ENCODE measurements at regions not wholly inside any gene's neighbourhood (a gene's known extent, or its start where the extent isn't known, plus 50 kb on each side); places are given as distances from the start of the nearest gene placed in this dataset.

DNA sequence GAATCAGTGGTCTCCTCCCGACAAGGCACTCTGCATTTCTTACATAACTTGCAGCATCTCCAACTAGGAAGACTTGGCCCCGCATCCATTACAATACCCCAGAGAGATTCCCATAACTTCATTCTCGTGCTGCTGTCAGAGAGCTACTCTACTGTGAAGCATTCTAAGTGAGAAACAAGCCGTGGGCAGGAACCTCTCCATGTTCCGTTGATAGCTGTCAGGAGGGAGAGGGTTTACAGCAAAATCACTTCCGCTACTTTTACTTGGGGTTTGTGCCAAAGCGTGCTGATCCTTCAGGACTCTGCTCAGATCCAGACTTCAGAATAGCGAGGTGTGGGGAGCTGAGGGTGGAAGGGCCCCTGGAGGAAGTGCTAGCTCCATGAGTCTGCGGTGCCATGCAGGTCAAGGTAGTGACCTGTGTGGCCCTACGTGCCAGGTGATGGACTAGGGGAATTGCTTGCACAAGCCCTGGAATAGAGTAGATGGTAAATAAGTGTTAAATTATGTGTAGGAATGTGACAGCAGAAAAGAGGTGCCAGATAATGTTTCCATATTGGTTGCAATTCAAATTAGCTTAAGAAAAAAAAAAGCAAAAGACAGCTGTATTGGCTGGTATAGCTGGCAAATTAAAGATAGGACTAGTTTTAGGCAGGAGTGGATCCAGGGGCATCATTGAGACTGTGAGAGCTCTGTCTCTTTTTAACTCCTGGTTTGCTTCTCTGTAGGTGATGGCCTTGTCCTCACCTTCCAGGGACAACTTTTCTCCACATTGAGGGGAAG lies 358.5 kb upstream of the ERCC4 start:
- no peaks in the 10 kb centered on the region for H3K27me3 ChIP-seq (ENCODE audit: control insufficient read depth in 1 of 2, insufficient read depth in 2 of 2, low read length in 2 of 2)
- no peak overlapping the region for H3K9ac ChIP-seq (ENCODE audit: low read length in 2 of 2)
- no peaks in the 10 kb centered on the region for H3K9me3 ChIP-seq (ENCODE audit: control insufficient read depth in 2 of 2, low read length in 2 of 2)
- H3K4me3 ChIP-seq (ENCODE audit: low read length in 2 of 2) = no peak overlapping the region
- H3K27ac ChIP-seq (ENCODE audit: low read length) = no peak overlapping the region
- no peaks in the 10 kb centered on the region for H3K36me3 ChIP-seq (ENCODE audit: control insufficient read depth in 2 of 2, insufficient read depth in 2 of 2, low read length in 2 of 2)
- H3K4me1 ChIP-seq (ENCODE audit: control insufficient read depth, insufficient read depth, low read length) = no peaks in the 10 kb centered on the region

GRCh38 chr16:13568803-13569202 lies 351.2 kb upstream of the ERCC4 start:
- no peaks in the 10 kb centered on the region for H3K27me3 ChIP-seq (ENCODE audit: control insufficient read depth in 1 of 2, insufficient read depth in 2 of 2, low read length in 2 of 2)
- H3K9ac ChIP-seq (ENCODE audit: low read length in 2 of 2) = no peak overlapping the region
- no peak overlapping the region for H3K27ac ChIP-seq (ENCODE audit: low read length)
- no peak overlapping the region for H3K4me3 ChIP-seq (ENCODE audit: low read length in 2 of 2)
- no peaks in the 10 kb centered on the region for H3K4me1 ChIP-seq (ENCODE audit: control insufficient read depth, insufficient read depth, low read length)
- no peaks in the 10 kb centered on the region for H3K9me3 ChIP-seq (ENCODE audit: control insufficient read depth in 2 of 2, low read length in 2 of 2)
- H3K36me3 ChIP-seq (ENCODE audit: control insufficient read depth in 2 of 2, insufficient read depth in 2 of 2, low read length in 2 of 2) = no peaks in the 10 kb centered on the region

GRCh38 chr16:13569986-13570385 lies 350.0 kb upstream of the ERCC4 start:
- no peak overlapping the region for H3K4me3 ChIP-seq (ENCODE audit: low read length in 2 of 2)
- no peaks in the 10 kb centered on the region for H3K27me3 ChIP-seq (ENCODE audit: control insufficient read depth in 1 of 2, insufficient read depth in 2 of 2, low read length in 2 of 2)
- no peaks in the 10 kb centered on the region for H3K4me1 ChIP-seq (ENCODE audit: control insufficient read depth, insufficient read depth, low read length)
- H3K36me3 ChIP-seq (ENCODE audit: control insufficient read depth in 2 of 2, insufficient read depth in 2 of 2, low read length in 2 of 2) = no peaks in the 10 kb centered on the region
- no peak overlapping the region for H3K9ac ChIP-seq (ENCODE audit: low read length in 2 of 2)
- H3K27ac ChIP-seq (ENCODE audit: low read length) = no peak overlapping the region
- no peaks in the 10 kb centered on the region for H3K9me3 ChIP-seq (ENCODE audit: control insufficient read depth in 2 of 2, low read length in 2 of 2)

DNA sequence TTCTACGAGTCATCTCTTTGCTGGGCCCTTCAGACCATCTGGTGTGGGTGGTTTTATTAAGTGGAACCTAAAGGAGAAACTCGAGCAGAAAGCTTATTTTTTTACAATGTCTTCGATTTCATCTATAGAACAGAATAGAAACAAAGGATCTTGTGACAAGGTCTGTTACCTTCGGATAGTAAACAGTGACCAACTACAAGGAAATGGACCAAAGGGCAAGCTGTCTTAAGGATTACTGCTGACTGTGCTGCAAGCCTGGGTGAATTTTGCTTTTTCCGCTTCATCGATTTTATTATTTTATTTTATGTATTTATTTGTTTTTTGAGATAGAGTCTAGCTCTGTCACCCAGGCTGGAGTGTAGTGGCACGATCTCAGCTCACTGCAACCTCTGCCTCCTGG lies 348.9 kb upstream of the ERCC4 start:
- H3K4me1 ChIP-seq (ENCODE audit: control insufficient read depth, insufficient read depth, low read length) = no peaks in the 10 kb centered on the region
- no peak overlapping the region for H3K4me3 ChIP-seq (ENCODE audit: low read length in 2 of 2)
- H3K27me3 ChIP-seq (ENCODE audit: control insufficient read depth in 1 of 2, insufficient read depth in 2 of 2, low read length in 2 of 2) = no peaks in the 10 kb centered on the region
- no peak overlapping the region for H3K9ac ChIP-seq (ENCODE audit: low read length in 2 of 2)
- no peaks in the 10 kb centered on the region for H3K9me3 ChIP-seq (ENCODE audit: control insufficient read depth in 2 of 2, low read length in 2 of 2)
- H3K27ac ChIP-seq (ENCODE audit: low read length) = no peak overlapping the region
- H3K36me3 ChIP-seq (ENCODE audit: control insufficient read depth in 2 of 2, insufficient read depth in 2 of 2, low read length in 2 of 2) = no peaks in the 10 kb centered on the region

GRCh38 chr16:13573903-13574302 lies 346.1 kb upstream of the ERCC4 start:
- Histone ChIP-seq H3K4me1 (ENCODE audit: control insufficient read depth, insufficient read depth, low read length) (no peaks in the 10 kb centered on the region), H3K36me3 (ENCODE audit: control insufficient read depth in 2 of 2, insufficient read depth in 2 of 2, low read length in 2 of 2) (no peaks in the 10 kb centered on the region), H3K9me3 (ENCODE audit: control insufficient read depth in 2 of 2, low read length in 2 of 2) (no peaks in the 10 kb centered on the region), H3K27ac (ENCODE audit: low read length) (no peak overlapping the region), H3K4me3 (ENCODE audit: low read length in 2 of 2) (no peak overlapping the region), H3K27me3 (ENCODE audit: control insufficient read depth in 1 of 2, insufficient read depth in 2 of 2, low read length in 2 of 2) (no peaks in the 10 kb centered on the region), H3K9ac (ENCODE audit: low read length in 2 of 2) (no peak overlapping the region)

GRCh38 chr16:13586051-13586450 lies 333.9 kb upstream of the ERCC4 start:
- Histone ChIP-seq H3K27ac (ENCODE audit: low read length) (no peak overlapping the region), H3K4me1 (ENCODE audit: control insufficient read depth, insufficient read depth, low read length) (no peaks in the 10 kb centered on the region), H3K9ac (ENCODE audit: low read length in 2 of 2) (no peak overlapping the region), H3K4me3 (ENCODE audit: low read length in 2 of 2) (no peak overlapping the region), H3K27me3 (ENCODE audit: control insufficient read depth in 1 of 2, insufficient read depth in 2 of 2, low read length in 2 of 2) (no peaks in the 10 kb centered on the region), H3K9me3 (ENCODE audit: control insufficient read depth in 2 of 2, low read length in 2 of 2) (no peaks in the 10 kb centered on the region), H3K36me3 (ENCODE audit: control insufficient read depth in 2 of 2, insufficient read depth in 2 of 2, low read length in 2 of 2) (no peaks in the 10 kb centered on the region)

DNA sequence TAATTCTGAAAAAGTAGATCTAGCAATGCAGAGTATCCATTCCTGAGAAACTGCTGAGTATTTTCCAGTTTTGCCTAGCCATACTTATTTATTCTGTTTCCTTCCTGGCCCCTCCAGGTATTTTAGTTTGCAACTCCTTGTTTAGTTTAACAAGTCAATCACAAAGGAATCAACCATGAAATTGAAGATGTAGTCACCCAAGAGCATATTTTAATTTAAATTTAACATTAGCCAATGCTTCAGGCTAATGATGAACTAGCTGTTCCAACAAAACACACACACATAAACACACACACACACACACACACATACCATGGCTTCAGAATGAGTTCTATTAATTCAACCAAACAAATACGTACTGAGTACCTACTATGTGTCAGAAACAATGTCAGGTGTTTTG lies 332.8 kb upstream of the ERCC4 start:
- Histone ChIP-seq H3K9me3 (ENCODE audit: control insufficient read depth in 2 of 2, low read length in 2 of 2) (no peaks in the 10 kb centered on the region), H3K27me3 (ENCODE audit: control insufficient read depth in 1 of 2, insufficient read depth in 2 of 2, low read length in 2 of 2) (no peaks in the 10 kb centered on the region), H3K9ac (ENCODE audit: low read length in 2 of 2) (no peak overlapping the region), H3K4me1 (ENCODE audit: control insufficient read depth, insufficient read depth, low read length) (no peaks in the 10 kb centered on the region), H3K4me3 (ENCODE audit: low read length in 2 of 2) (no peak overlapping the region), H3K36me3 (ENCODE audit: control insufficient read depth in 2 of 2, insufficient read depth in 2 of 2, low read length in 2 of 2) (no peaks in the 10 kb centered on the region), H3K27ac (ENCODE audit: low read length) (no peak overlapping the region)

DNA sequence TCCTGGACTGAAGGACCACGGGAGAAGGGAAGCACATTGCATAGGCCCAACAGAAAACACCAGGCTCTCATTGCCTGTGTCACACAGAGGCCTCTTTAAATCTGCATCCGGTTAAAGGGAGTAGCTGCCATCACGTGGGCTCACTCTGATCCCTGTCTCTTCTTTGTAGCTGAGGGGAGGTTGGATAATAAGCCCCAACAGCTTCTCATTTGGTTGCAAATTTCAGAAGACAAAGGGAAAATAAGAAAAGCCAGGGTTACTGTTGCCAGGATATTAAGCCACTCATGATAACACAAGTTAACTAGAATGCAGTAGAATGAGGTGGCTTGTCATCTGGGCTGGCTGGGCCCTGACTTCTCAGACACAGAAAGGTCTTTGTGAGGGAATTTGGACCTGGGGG lies 325.1 kb upstream of the ERCC4 start:
- H3K4me1 ChIP-seq (ENCODE audit: control insufficient read depth, insufficient read depth, low read length) = no peaks in the 10 kb centered on the region
- H3K9me3 ChIP-seq (ENCODE audit: control insufficient read depth in 2 of 2, low read length in 2 of 2) = no peaks in the 10 kb centered on the region
- no peak overlapping the region for H3K9ac ChIP-seq (ENCODE audit: low read length in 2 of 2)
- H3K27ac ChIP-seq (ENCODE audit: low read length) = no peak overlapping the region
- H3K36me3 ChIP-seq (ENCODE audit: control insufficient read depth in 2 of 2, insufficient read depth in 2 of 2, low read length in 2 of 2) = no peaks in the 10 kb centered on the region
- H3K4me3 ChIP-seq (ENCODE audit: low read length in 2 of 2) = no peak overlapping the region
- no peaks in the 10 kb centered on the region for H3K27me3 ChIP-seq (ENCODE audit: control insufficient read depth in 1 of 2, insufficient read depth in 2 of 2, low read length in 2 of 2)

GRCh38 chr16:13606804-13607203 lies 313.1 kb upstream of the ERCC4 start:
- Histone ChIP-seq H3K9me3 (ENCODE audit: control insufficient read depth in 2 of 2, low read length in 2 of 2) (peaks cover 0 to 4% of the 10 kb centered on the region in 2 donors), H3K4me3 (ENCODE audit: low read length in 2 of 2) (no peak overlapping the region), H3K27ac (ENCODE audit: low read length) (no peak overlapping the region), H3K36me3 (ENCODE audit: control insufficient read depth in 2 of 2, insufficient read depth in 2 of 2, low read length in 2 of 2) (no peaks in the 10 kb centered on the region), H3K4me1 (ENCODE audit: control insufficient read depth, insufficient read depth, low read length) (no peaks in the 10 kb centered on the region), H3K27me3 (ENCODE audit: control insufficient read depth in 1 of 2, insufficient read depth in 2 of 2, low read length in 2 of 2) (no peaks in the 10 kb centered on the region), H3K9ac (ENCODE audit: low read length in 2 of 2) (no peak overlapping the region)

DNA sequence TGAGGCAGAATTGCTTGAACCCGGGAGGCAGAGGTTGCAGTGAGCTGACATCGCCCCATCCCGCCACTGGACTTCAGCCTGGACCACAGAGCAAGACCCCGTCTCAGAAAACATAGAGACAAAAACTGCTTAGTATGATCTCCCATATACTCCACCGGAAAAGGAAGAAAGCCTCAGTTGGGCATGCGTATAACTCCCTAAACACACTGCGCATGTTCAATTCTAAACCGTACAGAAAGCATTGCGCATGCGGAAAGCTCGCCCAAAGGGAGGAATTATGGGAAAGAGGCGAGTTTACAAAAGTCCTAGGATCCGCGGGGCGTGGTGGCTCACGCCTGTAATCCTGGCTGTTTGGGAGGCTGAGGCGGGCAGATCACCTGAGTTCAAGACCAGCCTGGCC lies 312.7 kb upstream of the ERCC4 start:
- Histone ChIP-seq H3K36me3 (ENCODE audit: control insufficient read depth in 2 of 2, insufficient read depth in 2 of 2, low read length in 2 of 2) (no peaks in the 10 kb centered on the region), H3K9me3 (ENCODE audit: control insufficient read depth in 2 of 2, low read length in 2 of 2) (peaks cover 0 to 4% of the 10 kb centered on the region in 2 donors), H3K27me3 (ENCODE audit: control insufficient read depth in 1 of 2, insufficient read depth in 2 of 2, low read length in 2 of 2) (no peaks in the 10 kb centered on the region), H3K27ac (ENCODE audit: low read length) (no peak overlapping the region), H3K4me1 (ENCODE audit: control insufficient read depth, insufficient read depth, low read length) (no peaks in the 10 kb centered on the region), H3K9ac (ENCODE audit: low read length in 2 of 2) (no peak overlapping the region), H3K4me3 (ENCODE audit: low read length in 2 of 2) (no peak overlapping the region)

DNA sequence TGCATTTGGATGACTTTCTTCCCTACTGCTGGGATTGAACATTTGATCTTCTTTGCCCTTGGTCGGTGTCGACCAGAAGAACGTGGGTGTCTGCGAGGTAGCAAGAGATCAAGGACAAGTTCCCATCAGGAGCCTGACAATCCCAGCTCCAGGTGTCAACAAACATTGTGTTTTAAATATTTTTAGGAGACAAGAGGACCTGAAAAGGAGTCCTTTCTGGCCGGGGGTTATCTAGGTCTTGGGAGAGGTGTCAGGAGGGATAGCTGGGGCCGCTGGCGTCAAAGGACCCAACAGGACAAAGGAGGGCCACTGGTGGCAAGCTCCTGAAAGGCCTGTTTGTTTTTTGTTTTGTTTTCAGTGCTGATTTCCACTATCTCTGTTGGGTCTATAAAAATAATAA lies 308.4 kb upstream of the ERCC4 start:
- Histone ChIP-seq H3K27ac (ENCODE audit: low read length) (no peak overlapping the region), H3K27me3 (ENCODE audit: control insufficient read depth in 1 of 2, insufficient read depth in 2 of 2, low read length in 2 of 2) (no peaks in the 10 kb centered on the region), H3K36me3 (ENCODE audit: control insufficient read depth in 2 of 2, insufficient read depth in 2 of 2, low read length in 2 of 2) (no peaks in the 10 kb centered on the region), H3K9me3 (ENCODE audit: control insufficient read depth in 2 of 2, low read length in 2 of 2) (peaks cover 0 to 4% of the 10 kb centered on the region in 2 donors), H3K9ac (ENCODE audit: low read length in 2 of 2) (no peak overlapping the region), H3K4me3 (ENCODE audit: low read length in 2 of 2) (no peak overlapping the region), H3K4me1 (ENCODE audit: control insufficient read depth, insufficient read depth, low read length) (no peaks in the 10 kb centered on the region)

Measured in stomach smooth muscle (tissue), 2 donors.